Thymus (tissue), 11 donors: ENCODE measurements at regions not wholly inside any gene's neighbourhood (a gene's known extent, or its start where the extent isn't known, plus 50 kb on each side); places are given as distances from the start of the nearest gene placed in this dataset.

Experiments
- DNase-seq, 9 donors: peaks; one replicate each; pipeline ENCODE4 v3.0.0-alpha.2; 2013; ENCODE audit warnings: low spot score in 9 of 9, low read depth in 6 of 9, missing footprints in 1 of 9
- H3K27ac ChIP-seq, 2 donors: one replicate each; pipeline ENCODE4 v1.5.1; 2013; ENCODE audit warnings: control low read depth in 1 of 2, low read depth in 1 of 2, low read length in 1 of 2, mild to moderate bottlenecking in 1 of 2, moderate library complexity in 1 of 2
- H3K27me3 ChIP-seq, 2 donors: one replicate each; pipeline ENCODE4 v1.5.1; 2013; ENCODE audit warnings: low read length in 1 of 2; ENCODE audit not compliant: control insufficient read depth in 2 of 2, insufficient read depth in 1 of 2
- H3K36me3 ChIP-seq, 2 donors: one replicate each; pipeline ENCODE4 v1.5.1; 2013; ENCODE audit warnings: low read length in 1 of 2, mild to moderate bottlenecking in 1 of 2, moderate library complexity in 1 of 2; ENCODE audit not compliant: control insufficient read depth in 2 of 2, insufficient read depth in 2 of 2
- H3K4me1 ChIP-seq, 2 donors: one replicate each; pipeline ENCODE4 v1.5.1; 2013; ENCODE audit warnings: low read length in 2 of 2; ENCODE audit not compliant: control insufficient read depth in 2 of 2, insufficient read depth in 2 of 2
- H3K4me3 ChIP-seq, 2 donors: one replicate each; pipeline ENCODE4 v1.5.1; 2013; ENCODE audit warnings: low read length in 2 of 2, control low read depth in 1 of 2, mild to moderate bottlenecking in 1 of 2
- H3K9me3 ChIP-seq, 2 donors: one replicate each; pipeline ENCODE4 v1.5.1; 2013; ENCODE audit warnings: low read length in 1 of 2, mild to moderate bottlenecking in 1 of 2; ENCODE audit not compliant: control insufficient read depth in 2 of 2, insufficient read depth in 1 of 2
- WGBS: extraction: QIAGEN DNeasy Blood & Tissue Kit; methylation state at CpG from one replicate; pipeline ENCODE4 v1.1.7; 2013; 5-methylcytosine and 5-hydroxymethylcytosine counted together
- donor health status: healthy.

DNA sequence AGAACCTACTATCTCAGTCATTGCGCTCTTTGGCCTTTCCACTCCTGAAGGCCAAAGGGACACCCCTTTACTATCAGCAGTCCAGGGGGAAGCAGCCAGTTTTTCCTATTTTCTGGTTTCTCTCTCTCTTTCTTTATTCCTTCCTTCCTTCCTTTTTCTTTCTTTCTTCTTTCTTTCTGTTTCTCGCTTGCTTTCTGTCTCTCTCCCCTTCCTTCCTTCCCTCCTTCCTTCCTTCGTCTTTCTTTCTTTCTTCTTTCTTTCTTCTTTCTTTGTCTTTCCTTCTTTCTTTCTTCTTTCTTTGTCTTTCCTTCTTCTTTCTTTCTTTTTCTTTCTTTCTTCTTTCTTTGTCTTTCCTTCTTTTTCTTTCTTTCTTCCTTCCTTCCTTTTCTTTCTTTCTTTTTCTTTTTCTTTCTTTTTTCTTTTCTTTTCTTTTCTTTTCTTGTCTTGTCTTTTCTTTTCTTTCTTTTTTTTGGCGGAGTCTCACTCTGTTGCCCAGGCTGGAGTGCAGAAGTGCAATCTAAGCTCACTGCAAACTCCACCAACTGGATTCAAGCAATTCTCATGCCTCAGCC lies 64.9 kb upstream of the OTX2 start:
- Histone ChIP-seq H3K36me3 (no peaks in the 10 kb centered on the region), H3K27me3 (no peaks in the 10 kb centered on the region), H3K4me1 (no peaks in the 10 kb centered on the region), H3K9me3 (no peaks in the 10 kb centered on the region), H3K4me3 (no peak overlapping the region), H3K27ac (no peak overlapping the region)
- no peak for DNase-seq
- WGBS = 92% methylated on average over 4 of the region's 4 CpGs

DNA sequence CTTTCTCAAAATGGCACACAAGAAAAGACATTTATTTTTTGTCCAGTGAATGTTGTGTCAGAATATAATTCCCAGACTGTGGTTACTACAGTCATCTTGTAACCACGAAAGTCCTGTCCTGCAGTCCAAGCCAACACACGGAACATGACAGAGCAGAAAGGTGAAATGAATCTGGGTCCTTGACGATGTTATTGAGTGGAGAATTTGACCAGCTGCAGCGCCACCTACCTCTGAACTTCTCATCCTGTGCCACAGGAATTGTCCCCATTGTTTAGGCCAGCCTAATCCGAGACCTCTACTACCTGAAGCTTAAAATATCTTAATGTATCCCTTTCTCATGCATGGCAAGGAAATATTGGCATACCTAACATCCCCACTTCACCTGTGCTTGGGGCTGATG lies 64.1 kb upstream of the OTX2 start:
- no peak for DNase-seq
- no peak overlapping the region for H3K4me3 ChIP-seq
- H3K9me3 ChIP-seq = no peaks in the 10 kb centered on the region
- H3K27ac ChIP-seq = no peak overlapping the region
- H3K36me3 ChIP-seq = no peaks in the 10 kb centered on the region
- no peaks in the 10 kb centered on the region for H3K4me1 ChIP-seq
- no peaks in the 10 kb centered on the region for H3K27me3 ChIP-seq
- 18% methylated on average over 5 of the region's 5 CpGs for WGBS

DNA sequence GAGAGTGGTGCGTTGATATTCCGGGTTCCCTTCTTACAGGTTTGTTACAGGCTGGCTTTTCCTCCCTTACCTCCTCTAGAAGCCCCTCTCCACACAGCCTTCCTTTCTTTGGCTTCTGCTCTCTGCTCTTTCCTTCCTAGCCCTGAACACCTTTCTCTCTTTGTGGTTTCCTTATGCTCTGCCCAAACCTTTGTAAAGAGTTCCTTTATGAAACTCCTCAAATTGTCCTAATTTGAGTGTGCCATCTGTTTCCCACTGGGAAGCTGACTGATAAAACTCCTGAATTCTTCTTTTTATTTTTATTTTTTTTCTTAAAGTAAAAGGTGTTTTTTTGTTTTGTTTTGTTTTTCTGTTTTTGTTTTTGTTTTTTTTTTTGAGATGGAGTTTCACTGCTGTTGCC lies 60.1 kb upstream of the OTX2 start:
- Histone ChIP-seq H3K27ac (no peak overlapping the region), H3K4me1 (no peaks in the 10 kb centered on the region), H3K9me3 (no peaks in the 10 kb centered on the region), H3K4me3 (no peak overlapping the region), H3K36me3 (no peaks in the 10 kb centered on the region), H3K27me3 (no peaks in the 10 kb centered on the region)
- DNase-seq = no peak
- WGBS = 95% methylated on average over 2 of the region's 2 CpGs

DNA sequence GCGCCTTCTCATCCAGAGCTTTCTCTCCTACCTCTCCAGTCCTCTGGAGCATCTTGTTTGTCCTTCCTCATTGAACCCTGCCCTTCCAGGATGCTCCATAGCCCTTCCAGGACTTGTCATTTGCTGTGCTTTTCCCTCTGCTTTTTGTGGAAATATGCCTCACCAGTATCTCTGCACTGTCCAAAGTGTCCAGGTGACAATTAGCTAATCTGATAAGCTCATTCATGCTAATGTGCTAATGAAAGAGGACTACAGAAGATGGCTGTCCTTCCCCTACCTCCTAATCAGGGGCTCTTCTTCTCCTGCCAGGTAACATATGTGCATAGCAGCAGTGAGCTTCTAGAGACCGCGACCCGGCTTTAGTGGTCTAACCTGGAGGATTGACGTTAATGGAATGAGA lies 58.4 kb upstream of the OTX2 start:
- Histone ChIP-seq H3K9me3 (no peaks in the 10 kb centered on the region), H3K4me3 (no peak overlapping the region), H3K27ac (no peak overlapping the region), H3K27me3 (no peaks in the 10 kb centered on the region), H3K36me3 (no peaks in the 10 kb centered on the region), H3K4me1 (no peaks in the 10 kb centered on the region)
- no peak for DNase-seq
- WGBS = 85% methylated on average over 5 of the region's 5 CpGs

DNA sequence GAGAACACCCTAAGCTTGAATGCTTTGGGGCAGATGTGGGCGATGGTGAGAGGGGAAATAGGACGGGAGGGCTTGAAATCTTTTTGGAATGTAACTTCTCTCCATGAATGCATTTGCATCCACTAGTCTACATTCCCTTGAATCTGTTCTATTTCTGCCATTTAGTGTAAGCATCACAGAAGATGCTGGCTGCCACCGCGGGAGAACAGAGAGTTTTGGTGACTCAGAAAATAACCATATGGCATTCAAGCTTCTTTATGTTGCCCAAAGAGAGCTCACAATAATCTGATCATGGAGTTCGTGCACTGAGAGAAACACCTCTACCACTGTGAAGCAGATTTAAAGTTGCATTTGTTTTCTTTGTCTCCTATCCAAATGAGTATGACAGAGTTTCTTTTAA lies 52.6 kb upstream of the OTX2 start:
- Histone ChIP-seq H3K36me3 (no peaks in the 10 kb centered on the region), H3K9me3 (no peaks in the 10 kb centered on the region), H3K27me3 (peaks cover 0 to 2% of the 10 kb centered on the region in 2 donors), H3K4me3 (no peak overlapping the region), H3K27ac (no peak overlapping the region), H3K4me1 (no peaks in the 10 kb centered on the region)
- WGBS = 71% methylated on average over 5 of the region's 5 CpGs
- no peak for DNase-seq

DNA sequence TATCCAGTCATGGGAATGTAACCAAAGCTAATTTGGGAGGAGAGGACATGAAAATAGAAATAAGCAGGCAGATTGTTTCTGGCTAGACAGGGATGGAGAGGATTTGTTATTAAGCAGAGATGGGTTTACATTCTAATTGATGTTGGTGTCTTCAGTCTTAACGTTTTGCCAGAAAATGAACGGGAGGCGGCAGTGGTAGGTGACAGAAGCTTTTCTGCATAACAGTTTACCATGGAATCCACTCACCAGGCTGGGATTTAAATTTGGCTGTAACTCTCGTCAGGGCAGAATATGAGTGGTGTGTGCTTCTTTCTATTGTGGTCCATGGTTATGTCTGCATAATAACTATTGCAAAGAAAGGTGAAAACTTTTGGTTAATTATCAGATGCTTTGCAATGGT lies 50.2 kb upstream of the OTX2 start:
- Histone ChIP-seq H3K36me3 (no peaks in the 10 kb centered on the region), H3K27me3 (peaks cover 0 to 14% of the 10 kb centered on the region in 2 donors)

More for the DNA sequence above, 50.2 kb upstream of the OTX2 start:
- H3K9me3 ChIP-seq = no peaks in the 10 kb centered on the region
- H3K4me3 ChIP-seq = no peak overlapping the region
- no peaks in the 10 kb centered on the region for H3K4me1 ChIP-seq
- 68% methylated on average over 4 of the region's 4 CpGs for WGBS
- no peak overlapping the region for H3K27ac ChIP-seq
- no peak for DNase-seq
